Suprapubic skin (tissue), 4 donors: ENCODE measurements at regions not wholly inside any gene's neighbourhood (a gene's known extent, or its start where the extent isn't known, plus 50 kb on each side); places are given as distances from the start of the nearest gene placed in this dataset.

Source experiments
- CTCF ChIP-seq, 2 donors: fragments of 200-600 bp in 1 of 2; fragments of 450-650 bp in 1 of 2; sonication (generic) in 1 of 2; IDR thresholded peaks; one replicate each; pipeline ENCODE4 v1.5.1; 2016 to 2019; ENCODE audit warnings: antibody characterized with exemption in 2 of 2, mild to moderate bottlenecking in 1 of 2, moderate library complexity in 1 of 2
- EP300 ChIP-seq: sonication (generic); formaldehyde crosslinking; IDR thresholded peaks from one replicate; pipeline ENCODE4 v1.6.1; 2017; ENCODE audit warnings: antibody characterized with exemption
- POLR2A ChIP-seq, 2 donors: fragments of 450-650 bp; IDR thresholded peaks; one replicate each; pipeline ENCODE4 v1.6.1; 2017; ENCODE audit warnings: antibody characterized with exemption in 2 of 2, mild to moderate bottlenecking in 2 of 2, moderate library complexity in 2 of 2
- POLR2AphosphoS5 ChIP-seq, 3 donors: sonication (generic); formaldehyde crosslinking; IDR thresholded peaks; one replicate each; pipeline ENCODE4 v1.6.1; 2017; ENCODE audit warnings: antibody characterized with exemption in 3 of 3

GRCh38 chr2:41902897-41903296, 144.9 kb upstream of the PKDCC start:
- TF ChIP-seq CTCF (IDR thresholded peaks at IDR 0.05): no peak
- TF ChIP-seq EP300: no peak
- no peak for TF ChIP-seq POLR2AphosphoS5 (IDR thresholded peaks at IDR 0.05)
- TF ChIP-seq POLR2A (IDR thresholded peaks at IDR 0.05): no peak
